ENCODE measurements at regions not wholly inside any gene's neighbourhood (a gene's known extent, or its start where the extent isn't known, plus 50 kb on each side); places are given as distances from the start of the nearest gene placed in this dataset.

GRCh38 chr11:26828288-26828687 is 106.4 kb upstream of the SLC5A12 start:
- Histone ChIP-seq H3K4me3 (no peak overlapping the region), H3K36me3 (no peaks in the 10 kb centered on the region), H3K9me3 (peaks cover 9 to 18% of the 10 kb centered on the region in 2 donors), H3K4me1 (no peaks in the 10 kb centered on the region), H3K27ac (no peak overlapping the region), H3K27me3 (no peaks in the 10 kb centered on the region)
- DNase-seq (ENCODE audit: low spot score in 2 of 2): no peak
- TF ChIP-seq CTCF (IDR thresholded peaks at IDR 0.05) (no peak), POLR2A (IDR thresholded peaks at IDR 0.05) (no peak), POLR2AphosphoS5 (IDR thresholded peaks at IDR 0.05) (no peak)
- intact Hi-C loops (cut with DNase I; ENCODE audit: low total_unique reads): no loop called here

DNA sequence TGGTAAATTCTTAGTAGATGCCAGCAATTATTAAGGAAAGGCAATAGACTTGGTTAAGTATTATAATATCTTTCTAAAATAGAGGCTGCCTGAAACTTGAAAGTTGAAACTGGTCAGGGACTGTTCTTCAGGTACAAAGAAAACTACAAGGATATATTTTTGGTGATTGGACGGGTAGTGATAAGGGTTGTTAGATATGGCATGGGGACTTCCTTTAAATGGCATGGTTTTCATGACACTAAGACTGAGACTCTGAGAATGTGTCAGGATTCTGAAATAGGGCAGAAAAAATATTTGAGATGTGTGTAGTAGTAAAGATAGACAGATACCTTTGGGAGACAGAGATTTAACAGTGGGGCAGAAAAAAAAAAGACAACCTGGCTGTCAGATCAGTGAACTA is 108.4 kb upstream of the SLC5A12 start:
- H3K4me1 ChIP-seq: no peaks in the 10 kb centered on the region
- H3K27me3 ChIP-seq: no peaks in the 10 kb centered on the region
- intact Hi-C loops (cut with DNase I; ENCODE audit: low total_unique reads): no loop called here
- no peak overlapping the region for H3K27ac ChIP-seq
- no peak overlapping the region for H3K4me3 ChIP-seq
- TF ChIP-seq POLR2AphosphoS5 (IDR thresholded peaks at IDR 0.05) (no peak), POLR2A (IDR thresholded peaks at IDR 0.05) (no peak), CTCF (IDR thresholded peaks at IDR 0.05) (no peak)
- DNase-seq (ENCODE audit: low spot score in 2 of 2): no peak
- no peaks in the 10 kb centered on the region for H3K9me3 ChIP-seq
- H3K36me3 ChIP-seq: no peaks in the 10 kb centered on the region

DNA sequence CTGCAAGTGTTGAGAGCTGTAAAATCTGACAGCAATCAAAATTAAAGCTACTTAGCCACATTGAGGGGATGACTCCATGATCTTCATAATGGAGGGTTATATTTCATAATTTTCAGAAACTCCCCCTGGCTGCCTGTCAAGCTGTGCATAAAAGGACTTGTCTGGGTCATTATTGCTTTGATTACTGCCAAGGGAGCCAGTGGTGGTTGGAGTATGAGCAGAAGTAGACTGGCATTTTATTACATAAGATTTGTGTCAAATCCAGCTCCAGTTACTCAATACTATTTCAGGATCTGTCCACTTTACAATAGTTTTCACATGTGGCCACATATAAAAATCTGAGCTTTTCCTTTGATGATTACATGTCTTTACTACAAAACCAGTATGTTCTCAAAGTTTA is 108.9 kb upstream of the SLC5A12 start:
- TF ChIP-seq POLR2AphosphoS5 (IDR thresholded peaks at IDR 0.05) (no peak), CTCF (IDR thresholded peaks at IDR 0.05) (no peak), POLR2A (IDR thresholded peaks at IDR 0.05) (no peak)
- H3K27me3 ChIP-seq: no peaks in the 10 kb centered on the region
- no peaks in the 10 kb centered on the region for H3K9me3 ChIP-seq
- H3K4me1 ChIP-seq: no peaks in the 10 kb centered on the region
- intact Hi-C loops (cut with DNase I; ENCODE audit: low total_unique reads): no loop called here
- H3K36me3 ChIP-seq: no peaks in the 10 kb centered on the region
- DNase-seq (ENCODE audit: low spot score in 2 of 2): no peak
- H3K27ac ChIP-seq: no peak overlapping the region
- H3K4me3 ChIP-seq: no peak overlapping the region

DNA sequence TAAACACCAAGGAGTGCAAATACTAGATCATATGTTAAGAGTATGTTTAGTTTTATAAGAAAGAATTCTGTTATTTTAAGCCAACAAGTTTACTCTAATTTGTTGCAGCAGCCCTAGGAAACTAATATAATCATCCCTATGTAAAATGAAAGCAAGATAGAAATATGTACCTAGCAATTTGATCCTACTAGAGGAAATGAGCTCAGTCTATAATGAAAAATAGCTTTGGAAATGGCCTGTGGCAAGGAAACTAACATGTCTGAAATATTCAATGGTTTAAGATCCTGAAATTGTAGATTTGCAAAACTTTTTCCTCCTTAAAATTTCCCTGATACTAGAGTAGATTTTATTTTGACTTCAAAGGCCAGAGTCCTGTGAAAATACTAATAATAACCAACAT is 112.7 kb upstream of the SLC5A12 start:
- H3K27ac ChIP-seq: no peak overlapping the region
- TF ChIP-seq POLR2AphosphoS5 (IDR thresholded peaks at IDR 0.05) (no peak), CTCF (IDR thresholded peaks at IDR 0.05) (no peak), POLR2A (IDR thresholded peaks at IDR 0.05) (no peak)
- H3K4me3 ChIP-seq: no peak overlapping the region
- intact Hi-C loops (cut with DNase I; ENCODE audit: low total_unique reads): no loop called here
- no peaks in the 10 kb centered on the region for H3K9me3 ChIP-seq
- no peaks in the 10 kb centered on the region for H3K27me3 ChIP-seq
- H3K4me1 ChIP-seq: no peaks in the 10 kb centered on the region
- no peaks in the 10 kb centered on the region for H3K36me3 ChIP-seq
- DNase-seq (ENCODE audit: low spot score in 2 of 2): no peak

- no peak overlapping the region for H3K27ac ChIP-seq
- H3K4me3 ChIP-seq: no peak overlapping the region
- H3K27me3 ChIP-seq: no peaks in the 10 kb centered on the region
- no peaks in the 10 kb centered on the region for H3K36me3 ChIP-seq
- intact Hi-C loops (cut with DNase I; ENCODE audit: low total_unique reads): no loop called here
- TF ChIP-seq POLR2AphosphoS5 (IDR thresholded peaks at IDR 0.05) (no peak), POLR2A (IDR thresholded peaks at IDR 0.05) (no peak), CTCF (IDR thresholded peaks at IDR 0.05) (no peak)
- no peaks in the 10 kb centered on the region for H3K9me3 ChIP-seq
- H3K4me1 ChIP-seq: peaks cover 0 to 3% of the 10 kb centered on the region in 2 donors
- DNase-seq (ENCODE audit: low spot score in 2 of 2): no peak
Measured at GRCh38 chr11:26835611-26836010, 113.8 kb upstream of the SLC5A12 start.

Measured in breast epithelium (tissue), 4 donors.